NCI-H82 treated with DMSO at 0.1 percent for 48 hours (cell line): ENCODE measurements at regions not wholly inside any gene's neighbourhood (a gene's known extent, or its start where the extent isn't known, plus 50 kb on each side); places are given as distances from the start of the nearest gene placed in this dataset.
A peak's percentile ranks its signal among the peaks of the same experiment; 100 is the strongest.
"Not testable (repeated sequence)": the region's sequence is repeated elsewhere in the genome, so short reads cannot be mapped to it uniquely, and the experiment has no call there.

ENCODE experiments used
- DNase-seq: peaks from one replicate; lab custom pipeline; 2025; ENCODE audit not compliant: unreplicated experiment; lab: John Stamatoyannopoulos, UW

DNA sequence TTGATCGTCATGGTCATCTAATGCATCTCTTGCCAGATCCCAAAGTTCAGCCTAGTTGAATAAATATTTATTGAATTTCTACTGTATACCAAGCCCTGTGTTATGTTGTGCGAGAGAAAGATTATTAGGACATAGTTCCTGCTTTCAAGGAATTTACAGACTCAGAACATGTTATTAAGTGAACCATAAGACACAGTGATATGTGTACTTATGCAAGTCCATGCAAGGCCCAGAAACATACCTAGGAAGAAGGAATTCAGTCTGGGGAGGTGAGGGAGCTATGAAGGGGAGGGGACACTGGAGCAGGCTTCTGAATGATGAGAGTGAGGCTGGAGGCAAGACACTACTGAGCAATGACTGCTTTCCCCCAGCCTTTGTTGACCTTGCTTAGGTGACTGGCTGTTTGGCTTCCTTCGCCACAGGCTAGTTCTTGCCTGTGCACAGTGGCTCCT, 81.4 kb downstream of the ACAA2 start:
- DNase-seq = no peak

DNA sequence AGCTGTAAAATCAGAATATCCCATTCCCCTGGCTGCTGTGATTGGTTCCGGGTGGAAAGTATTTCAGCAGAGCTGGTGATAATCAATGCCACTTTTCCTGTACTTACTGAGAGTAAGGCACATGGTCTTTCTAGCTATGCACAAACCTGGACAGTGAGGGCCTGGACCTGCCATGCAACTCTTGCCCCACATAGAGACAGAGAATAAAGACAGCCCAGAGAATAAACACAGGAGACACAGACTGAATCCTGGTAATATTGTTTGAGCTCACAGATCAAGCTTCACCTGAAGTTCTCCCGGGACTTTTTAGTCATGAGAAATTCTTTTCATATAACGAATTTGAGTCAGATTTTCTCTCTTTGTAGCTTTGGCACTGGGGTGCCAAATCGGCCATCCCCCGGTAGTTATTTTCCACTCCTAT, 81.9 kb downstream of the ACAA2 start:
- DNase-seq = no peak

DNA sequence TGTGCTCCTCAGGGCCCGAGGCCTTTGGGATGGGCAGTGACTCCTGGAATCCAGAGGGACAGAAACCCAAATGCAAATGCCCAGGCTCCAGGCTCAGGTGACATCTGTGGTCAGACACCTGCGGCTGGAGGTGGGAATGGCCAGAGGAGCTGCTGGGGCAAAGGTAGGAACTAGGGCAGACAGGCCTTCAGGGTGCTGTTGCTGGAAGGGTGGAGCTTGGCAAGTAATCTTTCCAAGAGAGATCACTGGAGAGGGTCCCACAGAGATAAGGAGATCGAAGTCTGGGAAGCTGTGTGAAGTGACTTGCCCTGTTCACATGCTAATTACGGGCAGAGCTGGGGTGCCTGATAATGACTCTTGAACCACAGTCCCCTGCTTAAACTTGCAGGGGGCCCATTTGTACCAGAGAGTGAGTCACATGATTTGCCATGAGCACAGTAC, 82.4 kb downstream of the ACAA2 start:
- DNase-seq = no peak

DNA sequence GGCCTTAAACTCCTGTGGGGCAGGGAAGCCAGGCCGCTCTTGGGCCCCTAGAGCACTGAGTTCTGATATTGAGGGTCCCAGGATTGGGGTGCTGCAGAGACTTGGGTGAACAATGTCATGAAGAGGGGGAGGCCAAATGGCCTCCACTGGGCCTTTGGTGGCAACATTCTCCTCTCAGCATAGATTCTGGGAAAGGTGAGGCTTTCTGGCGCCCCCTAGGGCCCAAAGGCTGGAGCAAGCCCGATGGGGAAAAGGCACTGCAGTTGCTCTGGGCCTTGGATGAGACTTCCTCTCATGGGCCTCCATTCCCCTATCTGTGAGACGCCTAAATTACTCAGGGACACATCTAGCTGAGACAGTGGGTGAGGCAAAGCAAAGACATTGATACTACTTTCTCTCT, 84.8 kb downstream of the ACAA2 start:
- peak; percentile 5 for DNase-seq

DNA sequence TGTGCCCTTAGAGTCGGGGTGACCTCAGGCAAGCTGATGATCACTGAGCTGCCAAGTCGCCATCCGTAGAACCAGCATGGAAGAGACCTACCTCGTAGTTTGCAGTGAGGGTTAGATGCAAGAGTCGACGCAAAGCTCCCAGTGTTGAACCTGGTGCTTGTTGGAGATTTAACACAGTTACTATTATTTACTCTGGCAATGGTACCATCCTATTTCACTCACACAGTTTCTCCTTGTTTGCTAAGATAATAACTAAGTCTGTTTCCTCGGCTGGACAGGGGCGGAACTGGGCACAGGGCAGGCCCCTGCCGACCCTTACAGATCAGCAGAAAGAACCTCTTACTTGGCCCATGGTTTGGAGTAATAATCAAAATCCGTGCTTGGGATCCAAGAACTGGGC, 85.5 kb downstream of the ACAA2 start:
- DNase-seq = no peak

DNA sequence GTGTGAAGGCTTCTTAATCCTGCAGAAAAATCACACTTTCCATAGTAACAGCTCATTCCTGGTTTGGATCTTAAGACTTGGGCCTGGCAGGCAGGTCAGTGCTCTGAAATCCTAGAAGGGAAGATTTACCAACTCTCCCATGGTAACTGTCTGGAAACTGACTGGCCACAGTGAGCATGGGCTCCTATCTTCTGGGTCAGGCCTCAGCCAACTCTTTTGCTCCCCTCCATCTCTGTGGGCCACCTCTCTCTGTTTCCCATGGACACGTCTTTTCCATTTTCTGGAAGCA, 86.7 kb downstream of the ACAA2 start:
- no peak for DNase-seq

DNA sequence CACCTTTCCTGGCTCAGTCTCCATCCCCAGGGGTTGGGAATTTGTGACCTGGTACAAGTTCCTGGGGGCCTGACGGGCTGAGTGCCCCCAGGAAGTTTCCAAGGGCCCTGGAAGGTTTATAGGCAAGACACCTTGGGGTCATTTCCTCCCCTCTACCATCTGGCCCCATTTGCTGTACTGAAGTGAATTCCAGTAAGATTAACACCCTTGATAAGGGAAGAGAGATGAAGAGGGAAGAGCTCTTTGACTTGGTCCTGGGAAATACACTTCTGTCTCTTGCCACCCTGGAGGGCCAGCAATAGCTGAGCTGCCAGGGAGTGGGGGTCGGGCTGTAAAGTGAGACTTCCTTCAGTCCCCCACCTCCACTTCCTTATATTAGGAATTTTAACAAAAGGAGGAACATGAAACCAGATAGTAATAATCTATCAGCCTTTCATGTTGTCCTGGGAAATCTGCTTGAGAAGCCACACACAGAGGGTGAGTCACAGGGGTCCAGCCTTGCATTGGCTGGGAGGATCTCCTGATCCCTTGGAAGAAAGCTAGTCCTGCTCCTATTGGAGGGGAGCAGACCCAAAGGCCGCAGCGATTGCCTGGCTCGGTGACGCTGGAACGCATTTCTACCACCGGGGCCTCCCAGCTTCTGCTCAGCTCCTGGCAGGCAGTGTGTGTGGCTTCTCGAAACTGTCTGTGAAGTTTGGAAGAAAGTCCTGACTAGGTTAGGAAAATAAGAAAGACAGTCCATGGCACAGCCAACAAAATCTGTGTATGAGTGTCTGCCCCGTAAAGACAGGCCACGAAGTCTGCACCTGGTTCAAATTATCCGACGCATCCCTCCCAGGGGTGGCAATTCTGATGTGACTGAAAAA, 87.3 kb downstream of the ACAA2 start:
- DNase-seq = no peak

DNA sequence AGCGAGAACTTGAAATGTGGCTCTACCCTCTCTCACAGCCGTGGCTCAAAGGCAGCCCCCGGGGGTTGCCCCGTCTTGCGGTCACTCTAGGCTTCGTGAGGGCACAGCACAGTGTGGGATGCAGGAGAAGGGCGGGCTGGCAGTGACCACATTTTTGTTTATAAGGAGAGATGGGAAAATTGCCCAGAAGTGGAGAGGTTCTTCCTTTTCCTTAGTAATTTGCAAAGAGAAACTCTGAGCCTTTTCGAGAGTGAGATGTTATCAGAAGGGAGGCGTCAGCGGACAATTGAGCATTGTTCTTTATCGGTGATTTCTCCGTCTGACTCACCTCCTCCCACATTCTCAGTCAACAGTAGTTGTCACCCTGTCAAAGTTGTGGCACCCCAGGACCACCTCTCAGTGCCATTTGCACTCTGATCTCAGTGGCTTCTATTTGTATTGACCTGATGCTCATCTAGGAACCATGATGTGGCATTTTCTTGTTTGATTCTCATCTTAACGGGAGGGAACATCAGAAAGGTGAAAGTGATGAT, 89.6 kb downstream of the ACAA2 start:
- no peak for DNase-seq

DNA sequence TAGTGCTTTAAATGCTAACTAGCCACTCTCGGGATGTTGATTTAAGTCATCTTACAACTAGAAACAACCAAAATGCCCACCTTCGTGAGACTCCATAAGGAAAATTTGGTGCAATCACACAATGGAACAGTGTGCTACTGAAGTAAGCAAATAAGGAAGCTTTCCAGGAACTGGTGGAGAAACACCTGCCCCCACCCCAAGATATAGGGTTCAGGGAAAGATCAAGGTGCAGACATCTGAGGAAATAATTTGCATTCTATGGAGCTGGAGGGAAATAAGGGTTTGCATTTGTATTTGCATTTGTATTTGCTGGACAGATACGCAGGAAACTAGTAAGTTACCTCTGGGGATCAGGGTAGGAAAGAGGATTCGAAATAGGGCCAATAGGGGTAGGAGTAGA, 90.9 kb downstream of the ACAA2 start:
- DNase-seq = no peak

DNA sequence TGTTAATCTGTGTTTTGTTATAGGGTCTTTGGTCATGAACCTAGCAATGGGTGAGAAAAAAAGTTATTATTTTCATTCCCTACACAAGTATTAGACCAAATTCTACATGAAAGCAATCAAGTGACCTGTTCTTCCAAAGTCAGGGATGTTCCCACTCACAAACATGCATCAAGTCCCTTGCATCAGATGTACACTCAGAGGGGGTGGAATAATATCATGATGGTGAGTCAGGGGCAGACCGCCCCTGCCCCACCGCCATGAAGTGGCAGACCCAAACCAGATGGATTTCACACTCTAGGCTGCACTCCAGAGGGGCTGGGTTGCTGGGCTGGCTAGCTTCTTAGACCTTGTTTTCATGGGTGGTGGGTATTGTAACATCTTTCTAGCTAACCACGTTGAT, 91.4 kb downstream of the ACAA2 start:
- no peak for DNase-seq

DNA sequence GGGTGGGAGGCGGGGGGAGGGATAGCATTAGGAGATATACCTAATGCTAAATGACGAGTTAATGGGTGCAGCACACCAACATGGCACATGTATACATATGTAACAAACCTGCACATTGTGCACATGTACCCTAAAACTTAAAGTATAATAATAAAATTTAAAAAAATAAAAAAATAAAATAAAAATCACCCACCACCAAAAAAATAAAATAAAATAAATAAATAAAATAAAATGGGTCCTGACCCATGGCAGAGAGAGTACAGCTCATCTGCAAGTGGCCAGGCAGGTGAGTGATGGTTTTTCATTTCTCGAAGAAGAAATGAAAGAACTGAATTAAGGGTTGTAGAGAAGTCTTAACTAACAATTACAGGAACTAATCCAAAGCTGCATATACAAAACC, 92.4 kb downstream of the ACAA2 start:
- not testable (repeated sequence) for DNase-seq

DNA sequence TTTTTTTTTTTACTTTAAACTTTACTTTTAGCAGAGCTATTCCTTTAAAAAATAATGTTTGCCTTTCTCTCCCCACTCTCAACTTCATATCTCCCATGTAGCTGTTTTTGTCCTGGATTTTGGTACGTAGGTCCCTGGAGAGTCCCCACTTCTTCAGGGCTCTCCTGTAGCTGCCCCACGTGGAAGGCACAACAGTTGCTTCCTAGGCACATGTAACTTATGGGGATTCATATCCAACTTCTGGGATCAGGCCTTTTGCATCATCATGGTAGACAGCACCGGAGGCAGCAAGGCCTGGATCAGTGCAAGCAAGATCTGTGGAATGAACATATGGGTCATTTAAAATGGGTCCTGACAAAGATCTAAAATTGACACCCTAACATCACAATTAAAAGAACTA, 95.7 kb downstream of the ACAA2 start:
- DNase-seq = no peak

DNA sequence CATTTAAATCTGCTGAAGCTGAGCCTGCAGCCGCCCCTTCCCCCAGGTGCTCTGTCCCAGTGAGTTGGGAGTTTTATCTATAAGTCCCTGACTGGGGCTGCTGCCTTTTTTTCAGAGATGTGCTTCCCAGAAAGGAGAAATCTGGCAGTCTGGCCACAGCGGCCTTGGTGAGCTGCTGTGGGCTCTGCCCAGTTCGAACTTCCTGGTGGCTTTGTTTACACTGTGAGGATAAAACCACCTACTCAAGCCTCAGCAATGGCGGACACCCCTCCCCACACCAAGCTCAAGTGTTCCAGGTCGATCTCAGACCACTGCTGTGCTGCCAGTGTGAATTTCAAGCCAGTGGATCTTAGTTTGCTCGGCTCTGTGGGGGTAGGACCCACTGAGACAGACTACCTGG, 97.3 kb downstream of the ACAA2 start:
- no peak for DNase-seq

DNA sequence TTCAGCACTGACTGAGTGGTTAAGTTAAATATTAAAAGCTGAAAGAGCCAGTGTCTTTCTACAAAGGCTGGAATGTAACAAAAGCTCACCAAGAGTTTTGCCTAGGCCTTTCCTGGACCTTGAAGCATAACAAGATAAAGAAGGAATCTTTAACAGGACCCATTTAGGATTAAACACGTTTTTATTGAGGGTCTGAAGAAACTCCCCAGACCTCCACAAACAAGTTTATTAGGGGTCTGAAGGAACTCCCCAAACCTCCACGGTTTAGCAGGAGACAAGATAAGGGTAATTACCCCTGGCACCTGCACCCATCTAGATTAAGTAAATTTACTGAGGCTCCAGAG, 104.0 kb downstream of the ACAA2 start:
- no peak for DNase-seq

DNA sequence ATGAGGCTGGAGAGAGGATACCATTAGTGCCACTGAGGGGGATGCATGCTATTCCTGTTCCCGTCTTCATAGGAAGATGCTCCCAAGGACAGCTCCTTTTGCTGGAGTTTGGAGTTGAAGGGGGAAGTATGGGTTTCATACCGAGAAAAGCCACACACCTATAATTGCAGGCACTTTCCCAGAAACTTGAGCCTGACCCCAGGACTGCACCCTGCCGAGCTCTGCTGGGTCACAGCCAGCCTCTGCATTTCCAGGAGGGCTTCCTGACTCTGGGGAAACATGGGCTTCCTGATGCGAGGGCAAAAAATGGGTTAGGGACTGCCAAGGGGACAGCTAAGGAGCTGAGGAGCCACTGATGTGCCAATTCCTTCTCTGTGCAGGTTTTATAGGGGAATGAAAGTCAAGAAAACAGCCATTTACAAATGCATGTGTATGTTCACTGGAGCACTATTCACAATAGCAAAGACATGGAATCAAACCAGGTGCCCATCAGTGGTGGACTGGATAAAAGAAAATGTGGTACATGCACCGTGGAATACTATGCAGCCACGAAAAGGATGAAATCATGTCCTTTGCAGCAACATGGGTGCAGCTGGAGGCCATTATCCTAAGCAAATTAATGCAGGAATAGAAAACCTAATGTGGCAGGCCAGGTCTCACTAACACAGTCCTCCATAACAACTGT, 104.5 kb downstream of the ACAA2 start:
- no peak for DNase-seq

DNA sequence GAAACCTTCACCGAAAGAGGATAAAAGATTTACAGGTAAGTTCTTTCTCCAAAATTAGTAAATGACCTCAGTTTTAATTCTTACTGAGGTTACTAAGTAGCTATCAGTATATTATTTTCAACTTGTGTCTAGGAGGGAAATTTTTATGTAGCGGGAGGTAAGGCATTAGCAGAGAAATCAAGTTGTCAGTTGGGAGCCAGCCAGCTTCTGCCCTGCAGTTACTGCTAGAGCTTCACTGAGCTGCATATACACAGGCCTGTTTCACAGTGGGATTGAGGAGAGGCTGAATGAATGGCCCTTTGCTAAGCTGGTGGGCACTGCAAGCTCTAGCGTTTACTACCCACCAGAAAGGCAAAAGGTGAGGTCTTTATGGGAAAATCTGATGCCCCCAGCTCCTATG, 105.7 kb downstream of the ACAA2 start:
- DNase-seq = no peak

DNA sequence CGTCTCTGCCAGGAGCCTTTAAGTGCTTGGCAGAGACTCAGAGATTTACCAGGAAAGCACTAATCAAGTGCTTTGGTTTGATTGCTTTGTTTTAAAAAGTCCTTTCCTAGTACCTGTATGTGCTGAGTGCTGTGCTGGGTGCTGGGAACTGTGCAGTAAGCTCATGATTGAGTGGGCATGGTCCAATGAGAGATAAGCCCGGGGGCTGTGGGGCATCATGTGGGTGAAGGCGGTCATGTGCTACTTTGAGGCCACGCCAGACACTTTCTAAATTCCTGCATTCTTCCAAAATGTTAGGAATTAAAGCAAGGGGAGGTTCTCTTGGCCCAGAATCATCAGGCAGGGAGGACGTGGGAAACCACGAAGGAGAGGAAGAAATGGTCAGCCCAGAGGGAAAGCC, 109.0 kb downstream of the ACAA2 start:
- no peak for DNase-seq

DNA sequence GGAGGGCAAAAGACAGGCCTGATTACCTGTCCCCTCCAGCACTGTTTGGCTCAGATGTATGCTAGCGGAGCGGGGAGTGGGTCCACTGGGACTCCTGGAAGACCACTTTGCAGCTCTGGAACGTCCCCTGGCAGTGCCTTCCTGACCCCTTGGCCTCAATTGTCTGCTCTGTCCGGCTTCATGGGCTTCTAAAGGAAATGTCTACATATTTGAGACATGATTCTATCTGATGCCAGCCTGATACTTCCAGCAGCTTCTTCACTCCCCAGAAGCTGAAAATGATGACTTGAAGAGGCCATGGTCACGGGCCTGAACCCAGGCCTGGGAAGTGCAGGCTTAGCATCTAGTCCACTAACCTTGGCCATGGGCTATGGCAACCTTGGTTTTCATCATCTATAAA, 112.1 kb downstream of the ACAA2 start:
- DNase-seq = no peak

DNA sequence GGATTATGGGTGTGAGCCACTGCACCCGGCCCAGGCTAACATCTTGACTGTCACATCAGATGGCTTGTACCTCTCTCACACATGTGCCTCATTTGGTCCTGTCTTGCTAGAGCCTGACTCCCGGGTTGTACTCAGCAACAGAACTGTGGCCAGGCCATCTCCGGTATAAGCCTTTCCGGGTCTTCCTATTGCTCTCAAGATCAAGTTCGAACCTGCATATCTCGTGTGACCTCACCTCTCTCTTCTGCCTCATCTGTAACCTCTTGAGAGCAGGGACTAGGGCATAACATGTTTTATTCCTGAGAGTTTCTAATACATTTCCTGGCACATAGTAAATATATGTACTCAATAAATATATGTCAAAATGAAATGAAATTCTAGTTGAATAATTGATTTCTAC, 114.0 kb downstream of the ACAA2 start:
- no peak for DNase-seq

DNA sequence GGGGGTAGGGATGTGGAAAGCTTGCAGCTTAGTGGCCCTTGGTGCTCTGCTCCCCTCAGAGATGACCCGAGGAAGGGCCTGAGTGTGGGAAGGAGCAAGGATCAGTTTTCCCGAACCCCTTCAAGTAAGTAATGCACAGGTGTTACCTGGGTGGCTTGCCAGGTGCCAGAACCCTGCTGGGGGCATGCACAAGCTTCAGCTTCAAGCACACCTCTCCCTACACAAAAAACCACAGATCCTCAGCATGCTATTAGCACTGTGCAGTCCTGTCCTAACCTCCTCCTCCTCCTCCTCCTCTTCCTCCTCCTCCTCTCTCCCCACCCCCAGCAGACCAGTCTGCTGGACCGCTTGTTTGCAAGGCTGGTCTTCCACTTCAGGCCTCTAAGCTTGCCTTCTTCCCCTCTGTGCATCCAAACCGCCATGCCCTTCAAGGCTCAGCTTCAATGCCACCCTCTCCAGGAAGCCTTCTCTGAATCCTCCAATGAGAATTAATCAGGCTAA, 114.8 kb downstream of the ACAA2 start:
- no peak for DNase-seq

DNA sequence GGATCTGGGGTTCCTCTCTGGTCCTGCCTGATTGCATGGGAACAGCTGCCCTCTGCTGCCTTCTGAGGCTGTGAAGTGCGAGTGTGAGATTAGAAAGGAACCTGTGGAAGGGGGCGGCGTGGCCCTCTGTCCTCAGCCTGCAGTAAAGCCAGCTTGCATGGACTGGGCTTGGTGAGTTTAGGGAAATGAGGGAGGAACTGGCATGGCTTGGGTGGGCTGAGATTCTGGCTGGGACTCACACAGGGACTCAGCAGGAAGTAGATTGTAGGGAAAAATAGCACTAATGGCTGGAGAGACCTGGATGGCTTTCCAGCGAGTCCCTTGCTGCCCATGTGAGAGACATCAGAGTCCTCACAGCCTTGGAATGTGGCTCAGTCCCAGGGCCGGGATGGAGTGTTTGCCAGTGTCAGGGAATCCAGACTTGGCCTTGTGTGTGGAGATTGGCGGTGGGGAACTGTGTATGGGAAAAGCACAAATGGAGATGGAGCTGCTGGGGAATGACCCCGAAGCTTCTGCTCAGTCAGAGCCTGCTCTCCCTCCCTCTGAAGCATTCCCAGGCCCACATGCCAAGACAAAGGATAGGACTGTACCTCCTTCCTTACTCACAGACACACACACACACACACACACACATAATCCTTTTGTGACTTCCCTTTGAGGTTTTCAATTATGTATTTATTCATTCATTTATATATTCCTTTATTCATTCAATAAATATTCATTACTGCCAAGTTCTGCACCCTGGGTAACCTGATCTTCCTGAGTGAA, 115.4 kb downstream of the ACAA2 start:
- no peak for DNase-seq

DNA sequence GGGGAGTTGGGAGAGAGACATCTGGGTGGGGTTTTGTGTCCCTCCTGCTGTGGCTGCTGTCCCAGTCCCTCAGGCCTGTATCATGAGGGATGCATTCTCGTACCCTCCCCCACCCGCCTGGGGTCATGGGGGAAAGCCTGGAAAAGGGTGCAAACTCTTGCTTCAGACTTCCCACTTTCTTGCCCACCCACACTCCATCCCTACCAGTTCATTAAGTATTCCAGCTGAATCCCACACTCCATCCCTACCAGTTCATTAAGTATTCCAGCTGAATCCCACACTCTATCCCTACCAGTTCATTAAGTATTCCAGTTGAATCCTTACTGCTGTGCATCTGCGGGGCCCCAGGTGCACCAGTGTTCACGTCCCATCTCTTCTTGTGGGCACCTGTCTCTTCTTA, 116.3 kb downstream of the ACAA2 start:
- DNase-seq = no peak
